ENCODE measurements at regions not wholly inside any gene's neighbourhood (a gene's known extent, or its start where the extent isn't known, plus 50 kb on each side); places are given as distances from the start of the nearest gene placed in this dataset.
"Not testable (repeated sequence)": the region's sequence is repeated elsewhere in the genome, so short reads cannot be mapped to it uniquely, and the experiment has no call there.

DNA sequence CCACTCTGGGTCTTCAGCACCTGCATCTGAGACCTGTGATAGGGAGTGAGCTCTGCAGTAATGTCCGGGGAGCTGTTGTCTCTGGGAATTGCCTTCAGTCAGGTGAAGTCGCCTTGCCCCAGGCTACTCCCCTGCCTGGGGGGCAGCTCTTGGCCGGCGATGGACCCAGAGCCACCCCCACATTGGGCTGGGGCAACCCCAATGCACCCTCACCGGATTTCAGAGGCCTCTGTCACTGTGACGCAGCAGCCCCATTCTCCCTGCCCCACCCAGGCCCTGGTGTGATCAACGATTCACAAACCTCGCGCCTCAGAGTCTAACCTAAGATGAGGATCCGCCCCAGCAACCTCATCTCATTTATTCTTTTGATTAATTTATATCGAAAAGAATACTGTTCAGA, 303.6 kb downstream of the NDUFA10 start:
- no peaks in the 10 kb centered on the region for H3K9me3 ChIP-seq (ENCODE audit: insufficient read depth, low read depth, low read length)
- H3K9ac ChIP-seq (ENCODE audit: low read depth, low read length) = no peak overlapping the region
- H3K27ac ChIP-seq (ENCODE audit: low read length) = no peak overlapping the region
- no peaks in the 10 kb centered on the region for H3K27me3 ChIP-seq (ENCODE audit: insufficient read depth, low read length)
- no peaks in the 10 kb centered on the region for H3K36me3 ChIP-seq (ENCODE audit: insufficient read depth, low read depth, low read length)
- H3K4me1 ChIP-seq (ENCODE audit: insufficient read depth, low read length) = no peaks in the 10 kb centered on the region
- no peak overlapping the region for H3K4me3 ChIP-seq (ENCODE audit: low read length)

DNA sequence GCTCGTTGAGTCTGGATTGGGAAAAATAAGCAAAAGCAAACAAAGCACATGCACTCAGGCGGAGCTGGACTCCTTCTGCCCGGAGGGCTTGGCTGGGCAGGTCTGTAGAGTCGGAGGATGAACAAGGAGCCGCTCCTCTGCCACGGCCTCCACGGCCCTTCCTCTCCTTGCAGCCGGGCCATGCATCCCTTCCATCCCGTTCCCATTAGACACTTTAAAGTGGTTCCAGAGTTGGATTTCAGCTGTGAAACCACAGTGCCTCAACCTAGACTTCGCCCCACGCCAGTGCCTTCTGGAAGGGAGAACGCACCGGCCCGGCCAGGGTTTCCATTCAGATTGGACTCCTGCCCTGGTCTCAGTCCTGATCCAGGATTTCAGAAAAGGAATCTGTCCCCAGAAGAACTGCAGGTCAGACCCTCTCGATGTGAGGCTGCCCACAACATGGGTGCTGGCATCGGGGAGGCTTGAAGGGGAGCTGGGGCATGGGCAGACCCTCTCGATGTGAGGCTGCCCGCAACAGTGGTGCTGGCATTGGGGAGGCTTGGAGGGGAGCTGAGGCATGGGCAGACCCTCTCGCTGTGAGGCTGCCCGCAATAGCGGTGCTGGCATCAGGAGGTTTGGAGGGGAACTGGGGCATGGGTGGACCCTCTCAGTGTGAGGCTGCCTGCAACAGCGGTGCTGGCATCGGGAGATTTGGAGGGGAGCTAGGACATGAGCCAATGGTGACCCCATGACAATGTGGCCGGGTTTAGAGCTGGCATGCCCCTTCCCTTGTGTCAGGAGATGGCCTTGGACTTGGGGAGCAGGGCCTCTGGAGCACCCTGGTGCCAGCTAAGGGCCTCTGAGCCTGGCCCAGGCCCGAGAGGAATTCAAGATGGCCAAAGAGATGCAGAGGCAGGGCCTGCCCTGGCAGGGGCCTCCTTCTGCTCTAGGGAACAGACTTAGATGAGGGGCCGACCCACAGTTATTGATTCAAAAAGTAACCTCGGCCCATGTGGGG, 304.5 kb downstream of the NDUFA10 start:
- Histone ChIP-seq H3K4me1 (ENCODE audit: insufficient read depth, low read length) (no peaks in the 10 kb centered on the region), H3K9ac (ENCODE audit: low read depth, low read length) (no peak overlapping the region), H3K27me3 (ENCODE audit: insufficient read depth, low read length) (no peaks in the 10 kb centered on the region), H3K4me3 (ENCODE audit: low read length) (no peak overlapping the region), H3K36me3 (ENCODE audit: insufficient read depth, low read depth, low read length) (no peaks in the 10 kb centered on the region), H3K27ac (ENCODE audit: low read length) (no peak overlapping the region), H3K9me3 (ENCODE audit: insufficient read depth, low read depth, low read length) (no peaks in the 10 kb centered on the region)

DNA sequence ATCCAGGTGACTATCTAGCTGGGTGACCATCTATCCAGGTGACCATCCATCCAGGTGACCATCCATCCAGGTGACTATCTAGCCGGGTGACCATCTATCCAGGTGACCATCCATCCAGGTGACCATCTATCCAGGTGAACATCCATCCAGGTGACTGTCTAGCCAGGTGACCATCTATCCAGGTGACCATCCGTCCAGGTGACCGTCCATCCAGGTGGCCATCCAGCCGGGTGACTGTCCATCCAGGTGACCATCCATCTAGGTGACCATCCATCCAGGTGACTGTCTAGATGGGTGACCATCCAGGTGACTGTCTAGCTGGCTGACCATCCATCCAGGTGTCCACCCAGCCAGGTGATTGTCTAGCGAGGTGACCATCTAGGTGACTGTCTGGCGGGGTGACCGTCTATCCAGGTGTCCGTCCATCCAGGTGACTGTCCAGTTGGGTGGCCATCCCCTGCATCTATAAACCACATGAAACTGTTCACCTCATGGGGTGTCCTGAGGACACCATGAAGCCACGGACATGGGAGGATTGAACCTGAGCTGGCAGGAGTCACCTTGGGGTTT, 305.3 kb downstream of the NDUFA10 start:
- H3K9ac ChIP-seq (ENCODE audit: low read depth, low read length) = no peak overlapping the region
- H3K4me1 ChIP-seq (ENCODE audit: insufficient read depth, low read length) = no peaks in the 10 kb centered on the region
- no peak overlapping the region for H3K27ac ChIP-seq (ENCODE audit: low read length)
- no peaks in the 10 kb centered on the region for H3K9me3 ChIP-seq (ENCODE audit: insufficient read depth, low read depth, low read length)
- H3K36me3 ChIP-seq (ENCODE audit: insufficient read depth, low read depth, low read length) = no peaks in the 10 kb centered on the region
- H3K27me3 ChIP-seq (ENCODE audit: insufficient read depth, low read length) = no peaks in the 10 kb centered on the region
- H3K4me3 ChIP-seq (ENCODE audit: low read length) = no peak overlapping the region

DNA sequence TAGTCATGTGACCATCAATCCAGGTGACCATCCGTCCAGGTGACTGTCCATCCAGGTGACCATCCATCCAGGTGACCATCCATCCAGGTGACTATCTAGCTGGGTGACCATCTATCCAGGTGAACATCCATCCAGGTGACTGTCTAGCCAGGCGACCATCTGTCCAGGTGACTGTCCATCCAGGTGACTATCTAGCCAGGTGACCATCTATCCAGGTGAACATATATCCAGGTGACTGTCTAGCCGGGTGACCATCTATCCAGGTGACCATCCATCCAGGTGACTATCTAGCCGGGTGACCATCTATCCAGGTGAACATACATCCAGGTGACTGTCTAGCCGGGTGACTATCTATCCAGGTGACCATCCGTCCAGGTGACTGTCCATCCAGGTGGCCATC, 306.2 kb downstream of the NDUFA10 start:
- not testable (repeated sequence) for H3K27me3 ChIP-seq (ENCODE audit: insufficient read depth, low read length); H3K9me3 ChIP-seq (ENCODE audit: insufficient read depth, low read depth, low read length); H3K9ac ChIP-seq (ENCODE audit: low read depth, low read length); H3K36me3 ChIP-seq (ENCODE audit: insufficient read depth, low read depth, low read length); H3K4me1 ChIP-seq (ENCODE audit: insufficient read depth, low read length); H3K27ac ChIP-seq (ENCODE audit: low read length); H3K4me3 ChIP-seq (ENCODE audit: low read length)

DNA sequence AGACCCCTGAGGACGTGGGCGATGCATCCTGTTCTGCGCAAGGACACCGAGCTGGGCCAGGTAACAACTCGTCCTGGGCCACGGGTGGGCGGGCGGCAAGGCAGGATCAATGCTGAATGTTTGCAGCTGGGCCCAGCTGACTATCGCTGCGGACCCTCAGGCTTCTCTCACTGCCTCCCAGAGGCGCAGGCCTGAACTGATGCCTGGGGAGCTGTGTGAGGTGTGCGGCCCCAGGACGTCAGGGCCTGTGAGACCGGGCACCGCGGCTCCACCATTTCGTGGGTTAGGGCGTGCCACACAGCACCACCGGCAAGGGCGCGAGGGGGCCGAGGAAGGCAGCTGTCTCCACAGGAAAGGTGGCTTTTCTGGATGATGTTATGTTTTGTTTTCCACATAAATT, 307.4 kb downstream of the NDUFA10 start:
- H3K36me3 ChIP-seq (ENCODE audit: insufficient read depth, low read depth, low read length) = no peaks in the 10 kb centered on the region
- no peaks in the 10 kb centered on the region for H3K27me3 ChIP-seq (ENCODE audit: insufficient read depth, low read length)
- H3K9me3 ChIP-seq (ENCODE audit: insufficient read depth, low read depth, low read length) = peaks cover 7% of the 10 kb centered on the region; the same call in 1 of the 2 replicates
- no peak overlapping the region for H3K9ac ChIP-seq (ENCODE audit: low read depth, low read length)
- H3K4me1 ChIP-seq (ENCODE audit: insufficient read depth, low read length) = no peaks in the 10 kb centered on the region
- no peak overlapping the region for H3K27ac ChIP-seq (ENCODE audit: low read length)
- no peak overlapping the region for H3K4me3 ChIP-seq (ENCODE audit: low read length)

DNA sequence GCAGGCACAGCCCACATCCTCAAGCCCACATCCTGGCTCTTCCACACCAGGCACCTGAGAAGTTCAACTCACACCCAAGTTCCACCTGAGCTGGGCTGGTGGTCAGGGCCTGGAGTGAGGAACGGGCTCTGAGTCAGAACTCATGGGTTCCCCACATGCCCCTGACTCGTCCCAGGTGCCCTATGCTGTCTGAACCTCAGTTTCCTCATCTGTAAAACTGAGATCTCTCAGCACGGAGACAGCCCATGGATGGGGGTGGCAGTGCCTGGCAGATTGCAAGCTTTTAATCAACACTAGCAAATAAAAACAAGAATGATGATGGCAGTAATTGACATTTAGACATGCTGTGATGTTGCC, 307.8 kb downstream of the NDUFA10 start:
- Histone ChIP-seq H3K9me3 (ENCODE audit: insufficient read depth, low read depth, low read length) (peaks cover 11% of the 10 kb centered on the region; the same call in 1 of the 2 replicates), H3K27me3 (ENCODE audit: insufficient read depth, low read length) (no peaks in the 10 kb centered on the region), H3K4me3 (ENCODE audit: low read length) (no peak overlapping the region), H3K27ac (ENCODE audit: low read length) (no peak overlapping the region), H3K9ac (ENCODE audit: low read depth, low read length) (no peak overlapping the region), H3K4me1 (ENCODE audit: insufficient read depth, low read length) (no peaks in the 10 kb centered on the region), H3K36me3 (ENCODE audit: insufficient read depth, low read depth, low read length) (no peaks in the 10 kb centered on the region)

DNA sequence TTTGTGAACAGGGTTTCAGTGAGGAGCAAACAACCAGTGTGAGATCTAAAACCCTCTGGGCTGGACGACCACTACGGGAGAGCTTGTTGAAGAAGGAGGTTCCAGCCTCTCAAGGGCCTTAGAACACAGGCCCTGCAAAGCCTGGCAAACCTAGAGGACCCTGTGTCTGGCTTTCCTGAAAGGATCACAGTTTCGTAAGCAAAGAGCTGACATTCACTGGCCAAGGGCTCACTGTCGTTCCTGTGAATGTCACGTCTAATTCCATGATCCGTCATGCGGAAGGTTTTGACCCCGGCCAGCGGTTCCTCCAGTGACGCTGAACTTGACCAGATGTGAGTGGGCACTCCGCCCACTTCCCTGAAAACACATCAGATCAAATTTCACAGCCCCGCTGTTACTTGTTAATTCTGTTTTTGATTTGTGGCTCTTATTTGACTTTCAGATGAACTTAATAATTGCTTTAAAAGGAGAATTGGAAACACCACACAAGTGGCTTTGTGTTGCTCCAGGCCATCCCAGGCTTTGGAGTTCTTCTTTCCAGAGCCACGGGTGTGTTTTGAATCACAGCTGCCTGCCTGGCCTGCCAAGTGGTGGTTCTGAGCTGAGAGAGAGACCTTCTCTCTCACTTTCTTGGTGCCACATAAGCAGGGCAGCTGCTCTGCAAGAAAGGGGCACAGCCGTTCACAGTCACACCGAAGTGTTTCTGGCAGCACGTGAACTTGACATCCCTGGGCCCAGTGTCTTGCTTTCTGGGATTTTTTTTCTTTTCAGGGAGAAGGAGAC, 308.4 kb downstream of the NDUFA10 start:
- H3K36me3 ChIP-seq (ENCODE audit: insufficient read depth, low read depth, low read length) = no peaks in the 10 kb centered on the region
- no peaks in the 10 kb centered on the region for H3K4me1 ChIP-seq (ENCODE audit: insufficient read depth, low read length)
- H3K9me3 ChIP-seq (ENCODE audit: insufficient read depth, low read depth, low read length) = peaks cover 11% of the 10 kb centered on the region; the same call in 1 of the 2 replicates
- no peak overlapping the region for H3K4me3 ChIP-seq (ENCODE audit: low read length)
- no peak overlapping the region for H3K27ac ChIP-seq (ENCODE audit: low read length)
- no peak overlapping the region for H3K9ac ChIP-seq (ENCODE audit: low read depth, low read length)
- H3K27me3 ChIP-seq (ENCODE audit: insufficient read depth, low read length) = no peaks in the 10 kb centered on the region

DNA sequence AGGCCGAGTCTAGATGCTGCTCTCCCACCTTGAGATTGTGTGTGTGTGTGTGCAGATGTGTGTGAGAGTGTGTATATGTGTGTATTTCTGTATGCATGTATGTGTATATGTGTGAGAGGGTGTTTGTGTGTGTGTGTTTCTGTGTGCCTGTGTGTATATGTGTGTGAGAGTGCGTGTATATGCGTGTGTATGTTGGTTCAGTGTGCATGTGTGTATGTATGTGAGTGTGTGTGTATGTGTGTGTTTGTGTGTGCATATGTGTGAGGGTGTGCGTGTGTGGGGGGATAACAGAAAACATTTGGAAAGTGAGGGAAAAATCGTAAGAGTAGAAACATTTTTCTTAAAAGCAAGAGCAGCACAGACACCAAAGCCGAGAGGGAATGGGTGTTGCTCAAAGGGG, 309.1 kb downstream of the NDUFA10 start:
- H3K4me1 ChIP-seq (ENCODE audit: insufficient read depth, low read length) = no peaks in the 10 kb centered on the region
- no peak overlapping the region for H3K27ac ChIP-seq (ENCODE audit: low read length)
- H3K9me3 ChIP-seq (ENCODE audit: insufficient read depth, low read depth, low read length) = peaks cover 11% of the 10 kb centered on the region; the same call in 1 of the 2 replicates
- H3K27me3 ChIP-seq (ENCODE audit: insufficient read depth, low read length) = no peaks in the 10 kb centered on the region
- H3K36me3 ChIP-seq (ENCODE audit: insufficient read depth, low read depth, low read length) = no peaks in the 10 kb centered on the region
- no peak overlapping the region for H3K9ac ChIP-seq (ENCODE audit: low read depth, low read length)
- no peak overlapping the region for H3K4me3 ChIP-seq (ENCODE audit: low read length)

DNA sequence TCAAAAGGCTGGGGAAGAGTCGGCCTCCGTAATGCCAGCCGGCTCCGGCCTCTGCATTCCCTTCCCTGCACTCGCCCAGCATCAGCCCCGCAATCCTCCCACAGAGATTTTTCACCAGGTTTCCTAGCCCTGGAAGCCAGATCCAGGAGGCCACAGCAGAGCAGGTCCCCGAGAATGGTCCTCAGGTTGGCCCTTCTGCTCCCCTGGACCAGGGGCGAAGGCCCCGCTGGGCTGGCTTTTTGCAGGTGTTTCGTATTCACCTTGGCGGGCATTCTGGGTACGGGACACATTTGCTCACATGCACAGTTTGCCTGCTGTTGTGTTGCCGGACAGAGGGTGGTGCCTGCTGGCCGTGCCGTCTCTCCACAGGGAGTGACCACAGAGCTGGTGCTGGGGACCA, 309.5 kb downstream of the NDUFA10 start:
- no peak overlapping the region for H3K9ac ChIP-seq (ENCODE audit: low read depth, low read length)
- H3K4me1 ChIP-seq (ENCODE audit: insufficient read depth, low read length) = no peaks in the 10 kb centered on the region
- no peak overlapping the region for H3K27ac ChIP-seq (ENCODE audit: low read length)
- H3K36me3 ChIP-seq (ENCODE audit: insufficient read depth, low read depth, low read length) = no peaks in the 10 kb centered on the region
- peaks cover 11% of the 10 kb centered on the region; the same call in 1 of the 2 replicates for H3K9me3 ChIP-seq (ENCODE audit: insufficient read depth, low read depth, low read length)
- no peak overlapping the region for H3K4me3 ChIP-seq (ENCODE audit: low read length)
- no peaks in the 10 kb centered on the region for H3K27me3 ChIP-seq (ENCODE audit: insufficient read depth, low read length)

DNA sequence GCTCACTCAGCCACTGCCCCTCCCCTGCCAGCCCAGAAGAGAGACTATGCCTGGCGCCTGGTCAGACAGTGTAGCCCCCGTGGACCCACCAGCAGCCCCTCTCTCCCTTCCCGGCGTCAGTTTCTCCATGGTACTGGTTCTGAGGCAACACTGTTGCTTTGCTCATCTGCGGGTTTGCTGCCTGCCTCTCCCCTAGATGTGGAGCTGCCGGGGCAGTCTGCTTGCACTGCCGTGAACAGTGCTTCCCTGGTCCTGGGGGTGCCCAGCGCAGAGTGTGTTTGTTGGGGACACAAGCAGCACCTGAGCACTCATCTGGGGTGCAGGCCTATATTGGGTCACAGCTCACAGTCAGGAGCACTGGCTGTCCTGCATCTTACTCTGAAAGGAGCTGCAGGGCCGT, 309.9 kb downstream of the NDUFA10 start:
- no peak overlapping the region for H3K4me3 ChIP-seq (ENCODE audit: low read length)
- H3K36me3 ChIP-seq (ENCODE audit: insufficient read depth, low read depth, low read length) = no peaks in the 10 kb centered on the region
- H3K9ac ChIP-seq (ENCODE audit: low read depth, low read length) = no peak overlapping the region
- H3K4me1 ChIP-seq (ENCODE audit: insufficient read depth, low read length) = no peaks in the 10 kb centered on the region
- peaks cover 11% of the 10 kb centered on the region; the same call in 1 of the 2 replicates for H3K9me3 ChIP-seq (ENCODE audit: insufficient read depth, low read depth, low read length)
- no peak overlapping the region for H3K27ac ChIP-seq (ENCODE audit: low read length)
- no peaks in the 10 kb centered on the region for H3K27me3 ChIP-seq (ENCODE audit: insufficient read depth, low read length)

DNA sequence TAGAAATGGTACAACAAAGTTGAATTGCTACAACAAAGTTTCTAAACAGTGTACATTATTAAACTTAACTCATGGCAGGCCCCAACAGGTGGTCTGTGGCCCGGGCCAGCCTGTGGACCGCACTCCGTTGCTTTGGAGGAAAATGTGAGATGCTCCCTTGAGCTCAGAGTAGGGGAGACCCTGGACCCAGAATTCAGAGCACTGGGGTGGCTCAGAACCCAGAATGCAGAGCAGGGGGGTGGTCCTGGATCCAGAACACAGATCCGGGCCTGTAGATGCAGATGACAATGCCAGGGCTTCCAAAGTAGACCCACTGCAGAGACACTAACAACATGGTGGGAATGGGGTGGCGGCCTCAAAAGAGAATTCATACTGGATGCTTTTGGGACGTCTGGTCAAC, 311.0 kb downstream of the NDUFA10 start:
- peaks cover 16% of the 10 kb centered on the region; the same call in 1 of the 2 replicates for H3K9me3 ChIP-seq (ENCODE audit: insufficient read depth, low read depth, low read length)
- no peaks in the 10 kb centered on the region for H3K27me3 ChIP-seq (ENCODE audit: insufficient read depth, low read length)
- H3K9ac ChIP-seq (ENCODE audit: low read depth, low read length) = no peak overlapping the region
- H3K4me1 ChIP-seq (ENCODE audit: insufficient read depth, low read length) = no peaks in the 10 kb centered on the region
- no peaks in the 10 kb centered on the region for H3K36me3 ChIP-seq (ENCODE audit: insufficient read depth, low read depth, low read length)
- no peak overlapping the region for H3K27ac ChIP-seq (ENCODE audit: low read length)
- H3K4me3 ChIP-seq (ENCODE audit: low read length) = no peak overlapping the region

Measured in iPS-20b (cell line).